Activated naive CD8-positive, alpha-beta T cell treated with anti-CD3 and anti-CD28 coated beads, Interleukin-2, amount 50 U/mL, for 24 hours (primary cell): ENCODE measurements at regions not wholly inside any gene's neighbourhood (a gene's known extent, or its start where the extent isn't known, plus 50 kb on each side); places are given as distances from the start of the nearest gene placed in this dataset.
A peak's percentile ranks its signal among the peaks of the same experiment; 100 is the strongest.
"Not testable (repeated sequence)": the region's sequence is repeated elsewhere in the genome, so short reads cannot be mapped to it uniquely, and the experiment has no call there.

ENCODE experiments used
- ATAC-seq: fragments of 150-1000 bp; cut with Tn5 transposase; one replicate; pipeline ENCODE4 v1.10.0; 2021
- DNase-seq: peaks from one replicate; pipeline ENCODE4 v3.0.0; 2021
- H3K27ac Mint-ChIP-seq: one replicate; pipeline ENCODE4 v1.8.0; 2021; ENCODE audit warnings: mild to moderate bottlenecking, mixed read lengths
- H3K27me3 Mint-ChIP-seq: one replicate; pipeline ENCODE4 v1.8.0; 2021; ENCODE audit warnings: mixed read lengths
- H3K36me3 Mint-ChIP-seq: one replicate; pipeline ENCODE4 v1.8.0; 2021; ENCODE audit warnings: low read depth, mixed read lengths
- H3K4me1 Mint-ChIP-seq: one replicate; pipeline ENCODE4 v1.8.0; 2021; ENCODE audit warnings: mixed read lengths
- H3K4me3 Mint-ChIP-seq: one replicate; pipeline ENCODE4 v1.8.0; 2021; ENCODE audit warnings: mild to moderate bottlenecking, moderate library complexity, mixed read lengths
- H3K9me3 Mint-ChIP-seq: one replicate; pipeline ENCODE4 v1.8.0; 2021; ENCODE audit warnings: mixed read lengths

DNA sequence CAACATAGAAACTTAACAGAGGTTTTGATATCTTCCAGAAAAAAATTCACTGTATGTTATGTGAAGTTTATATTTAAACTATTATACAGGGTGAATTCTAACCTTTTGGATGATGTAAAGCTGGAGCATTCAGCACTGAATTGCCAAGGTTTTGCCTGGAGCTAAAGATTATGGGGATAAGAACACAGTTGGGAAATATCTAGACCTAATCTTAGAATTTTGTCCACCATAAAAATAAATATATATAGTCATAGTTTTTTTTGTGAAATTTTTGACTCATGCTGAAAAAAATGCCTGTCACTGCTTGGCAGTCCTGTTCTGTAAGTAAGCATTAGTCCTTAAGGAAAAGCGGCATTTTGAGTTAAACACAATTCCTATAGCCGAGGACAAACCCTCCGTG is 339.3 kb upstream of the TMEFF2 start:
- DNase-seq = no peak

DNA sequence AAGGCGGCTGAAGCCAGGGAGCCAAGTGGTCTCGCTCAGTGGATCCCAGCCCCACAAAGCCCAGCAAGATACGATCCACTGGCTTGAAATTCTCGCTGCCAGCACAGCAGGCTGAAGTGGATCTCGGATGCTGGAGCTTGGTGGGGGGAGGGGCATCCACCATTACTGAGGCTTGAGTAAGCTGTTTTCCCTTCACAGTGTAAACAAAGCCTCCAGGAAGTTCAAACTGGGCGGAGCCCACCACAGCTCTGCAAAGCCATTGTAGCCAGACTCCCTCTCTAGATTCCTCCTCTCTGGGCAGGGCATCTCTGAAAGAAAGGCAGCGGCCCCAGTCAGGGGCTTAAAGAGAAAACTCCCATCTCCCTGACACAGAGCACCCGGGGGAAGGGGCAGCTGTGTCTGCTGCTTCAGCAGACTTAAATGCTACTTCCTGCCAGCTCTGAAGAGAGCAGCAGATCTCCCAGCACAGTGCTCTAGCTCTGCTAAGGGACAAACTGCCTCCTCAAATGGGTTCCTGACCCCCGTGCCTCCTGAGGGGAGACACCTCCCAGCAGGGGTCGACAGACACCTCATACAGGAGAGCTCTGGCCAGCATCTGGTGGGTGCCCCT is 330.0 kb upstream of the TMEFF2 start:
- not testable (repeated sequence) for H3K9me3 Mint-ChIP-seq, ATAC-seq, DNase-seq, H3K36me3 Mint-ChIP-seq, H3K27ac Mint-ChIP-seq, H3K4me3 Mint-ChIP-seq, H3K4me1 Mint-ChIP-seq, H3K27me3 Mint-ChIP-seq

More for the DNA sequence above, 339.3 kb upstream of the TMEFF2 start:
- H3K27ac Mint-ChIP-seq = no peak overlapping the region
- no peaks in the 10 kb centered on the region for H3K36me3 Mint-ChIP-seq
- H3K9me3 Mint-ChIP-seq = no peaks in the 10 kb centered on the region
- no peak for ATAC-seq
- H3K4me3 Mint-ChIP-seq = no peak overlapping the region
- H3K4me1 Mint-ChIP-seq = no peaks in the 10 kb centered on the region
- no peaks in the 10 kb centered on the region for H3K27me3 Mint-ChIP-seq

DNA sequence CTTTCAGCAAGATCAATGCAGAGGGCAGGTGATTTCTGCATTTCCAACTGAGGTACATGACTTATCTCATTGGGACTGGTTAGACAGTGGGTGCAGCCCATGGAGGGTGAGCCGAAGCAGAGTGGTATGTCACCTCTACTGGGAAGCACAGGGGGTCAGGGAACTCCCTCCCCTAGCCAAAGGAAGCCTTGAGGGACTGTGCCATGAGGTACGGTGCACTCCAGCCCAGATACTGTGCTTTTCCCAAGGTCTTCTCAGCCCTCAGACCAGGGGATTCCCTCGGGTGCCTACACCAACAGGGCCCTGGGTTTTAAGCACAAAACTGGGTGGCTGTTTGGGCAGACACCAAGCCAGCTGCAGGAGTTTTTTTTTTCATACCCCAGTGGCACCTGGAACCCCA is 329.5 kb upstream of the TMEFF2 start:
- H3K27me3 Mint-ChIP-seq, H3K4me1 Mint-ChIP-seq, H3K36me3 Mint-ChIP-seq, H3K27ac Mint-ChIP-seq, H3K9me3 Mint-ChIP-seq, DNase-seq, ATAC-seq, H3K4me3 Mint-ChIP-seq: not testable (repeated sequence)

DNA sequence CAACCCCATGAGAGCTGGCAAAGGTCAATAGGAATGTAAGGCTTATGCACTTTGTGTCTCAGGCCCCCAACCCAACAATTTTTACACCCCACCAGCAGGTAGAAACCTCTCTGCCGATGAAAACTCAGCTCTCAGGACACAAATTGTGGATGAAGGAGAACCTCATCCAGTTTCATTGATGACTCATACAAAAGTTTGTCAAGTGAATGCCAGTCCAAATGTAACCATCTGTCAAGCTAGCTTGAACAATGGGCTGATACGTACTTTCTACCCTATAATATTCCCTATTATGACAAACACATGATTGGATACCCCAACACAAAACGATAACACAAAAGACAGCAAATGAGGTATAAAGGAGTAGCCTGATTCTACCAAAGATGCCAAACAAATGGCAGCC is 321.2 kb upstream of the TMEFF2 start:
- Mint-ChIP-seq H3K4me3 (no peak overlapping the region), H3K4me1 (no peaks in the 10 kb centered on the region), H3K9me3 (no peaks in the 10 kb centered on the region), H3K27ac (no peak overlapping the region), H3K27me3 (no peaks in the 10 kb centered on the region), H3K36me3 (no peaks in the 10 kb centered on the region)
- ATAC-seq = no peak
- DNase-seq = no peak

DNA sequence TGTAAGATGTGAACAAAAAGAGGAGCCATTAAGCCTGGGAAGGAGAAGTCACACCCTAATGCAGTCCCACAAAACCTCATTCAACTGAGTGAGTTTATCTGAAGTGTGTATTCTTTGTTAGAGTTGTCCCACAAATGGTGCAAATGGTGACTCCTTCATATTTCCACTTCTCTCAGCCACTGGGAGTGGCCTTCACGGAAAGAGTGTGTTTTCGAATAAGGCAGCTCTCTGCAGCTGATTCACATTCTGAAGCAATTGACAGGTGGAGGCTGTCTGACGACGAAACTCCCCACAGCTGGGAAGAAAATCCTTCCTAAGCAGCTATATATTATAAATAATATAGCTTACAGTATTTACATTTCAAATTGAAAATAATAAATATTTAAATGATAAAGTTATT is 318.8 kb upstream of the TMEFF2 start:
- no peaks in the 10 kb centered on the region for H3K9me3 Mint-ChIP-seq
- no peak for ATAC-seq
- H3K4me3 Mint-ChIP-seq = no peak overlapping the region
- H3K4me1 Mint-ChIP-seq = no peaks in the 10 kb centered on the region
- no peaks in the 10 kb centered on the region for H3K36me3 Mint-ChIP-seq
- no peaks in the 10 kb centered on the region for H3K27me3 Mint-ChIP-seq
- H3K27ac Mint-ChIP-seq = no peak overlapping the region
- no peak for DNase-seq

DNA sequence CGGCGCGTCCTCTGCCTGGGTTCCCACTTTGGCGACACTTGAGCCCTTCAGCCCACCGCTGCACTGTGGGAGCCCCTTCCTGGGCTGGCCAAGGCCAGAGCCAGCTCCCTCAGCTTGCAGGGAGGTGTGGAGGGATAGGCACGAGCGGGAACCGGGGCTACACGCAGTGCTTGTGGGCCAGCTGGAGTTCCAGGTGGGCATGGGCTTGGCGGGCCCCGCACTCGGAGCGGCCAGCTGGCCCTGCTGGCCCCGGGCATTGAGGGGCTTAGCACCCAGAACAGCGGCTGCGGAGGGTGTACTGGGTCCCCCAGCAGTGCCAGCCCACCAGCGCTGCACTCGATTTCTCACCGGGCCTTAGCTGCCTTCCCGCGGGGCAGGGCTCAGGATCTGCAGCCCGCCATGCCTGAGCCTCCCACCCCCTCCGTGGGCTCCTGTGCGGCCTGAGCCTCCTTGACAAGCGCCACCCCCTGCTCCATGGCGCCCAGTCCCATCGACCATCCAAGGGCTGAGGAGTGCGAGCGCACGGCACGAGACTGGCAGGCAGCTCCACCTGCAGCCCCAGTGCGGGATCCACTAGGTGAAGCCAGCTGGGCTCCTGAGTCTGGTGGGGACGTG is 313.2 kb upstream of the TMEFF2 start:
- H3K9me3 Mint-ChIP-seq, H3K36me3 Mint-ChIP-seq: not testable (repeated sequence)

DNA sequence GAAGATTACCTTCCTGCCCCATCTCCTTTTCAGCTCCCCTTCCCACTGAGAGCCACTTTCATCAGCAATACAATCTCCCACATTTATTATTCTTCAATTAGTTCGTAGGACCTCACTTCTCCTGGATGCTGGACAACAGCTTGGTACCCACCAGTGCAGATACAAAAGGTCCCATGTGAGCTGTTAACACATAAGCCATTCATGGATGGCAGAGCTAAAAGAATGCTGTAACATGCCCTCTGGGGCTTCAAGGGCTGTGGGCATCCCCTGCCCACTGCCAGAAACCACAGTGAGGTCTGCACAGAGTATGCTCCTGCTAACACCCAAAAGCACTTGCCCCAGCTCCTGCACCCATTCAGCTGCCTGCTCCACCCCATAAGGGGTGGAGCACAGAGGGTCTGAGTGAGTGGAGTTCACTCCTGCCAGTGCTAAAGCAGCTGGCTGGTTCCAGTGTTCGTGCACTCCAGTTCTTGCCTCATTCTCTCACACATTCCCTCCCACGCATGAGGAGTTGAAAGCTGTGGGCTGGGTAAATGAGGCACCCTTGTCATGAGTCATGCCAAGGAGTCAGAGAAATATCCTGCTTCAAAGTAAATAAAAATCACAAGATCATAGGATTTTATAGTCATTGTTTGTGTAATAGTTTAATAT is 305.9 kb upstream of the TMEFF2 start:
- Mint-ChIP-seq H3K27ac (no peak overlapping the region), H3K27me3 (no peaks in the 10 kb centered on the region), H3K4me1 (no peaks in the 10 kb centered on the region), H3K36me3 (no peaks in the 10 kb centered on the region), H3K4me3 (no peak overlapping the region), H3K9me3 (no peaks in the 10 kb centered on the region)
- DNase-seq = peak; percentile 4
- ATAC-seq = peak; percentile 90

More for the DNA sequence above, 313.2 kb upstream of the TMEFF2 start:
- H3K4me1 Mint-ChIP-seq, H3K27ac Mint-ChIP-seq, H3K4me3 Mint-ChIP-seq, DNase-seq, ATAC-seq, H3K27me3 Mint-ChIP-seq: not testable (repeated sequence)

DNA sequence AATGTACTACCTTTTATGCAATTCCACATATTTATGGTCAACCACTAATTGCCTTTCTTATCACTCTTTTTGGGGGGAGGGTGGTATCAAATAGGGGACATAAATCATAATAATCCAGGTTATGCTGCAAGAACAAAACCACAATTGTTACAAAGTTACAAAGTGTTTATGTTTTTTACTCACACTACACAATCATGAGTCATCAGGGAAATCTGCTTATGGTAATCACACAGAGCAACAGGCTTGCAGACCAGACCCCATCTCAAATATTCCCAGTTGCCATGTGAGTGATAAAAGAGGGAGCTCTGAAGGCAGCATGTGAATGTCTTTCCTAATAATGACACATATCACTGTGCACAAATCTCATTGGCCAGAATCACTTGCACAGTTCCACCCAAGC is 304.7 kb upstream of the TMEFF2 start:
- H3K27ac Mint-ChIP-seq = no peak overlapping the region
- ATAC-seq (no peak), DNase-seq (no peak)
- H3K36me3 Mint-ChIP-seq = no peaks in the 10 kb centered on the region
- H3K9me3 Mint-ChIP-seq = no peaks in the 10 kb centered on the region
- no peaks in the 10 kb centered on the region for H3K27me3 Mint-ChIP-seq
- no peak overlapping the region for H3K4me3 Mint-ChIP-seq
- no peaks in the 10 kb centered on the region for H3K4me1 Mint-ChIP-seq

DNA sequence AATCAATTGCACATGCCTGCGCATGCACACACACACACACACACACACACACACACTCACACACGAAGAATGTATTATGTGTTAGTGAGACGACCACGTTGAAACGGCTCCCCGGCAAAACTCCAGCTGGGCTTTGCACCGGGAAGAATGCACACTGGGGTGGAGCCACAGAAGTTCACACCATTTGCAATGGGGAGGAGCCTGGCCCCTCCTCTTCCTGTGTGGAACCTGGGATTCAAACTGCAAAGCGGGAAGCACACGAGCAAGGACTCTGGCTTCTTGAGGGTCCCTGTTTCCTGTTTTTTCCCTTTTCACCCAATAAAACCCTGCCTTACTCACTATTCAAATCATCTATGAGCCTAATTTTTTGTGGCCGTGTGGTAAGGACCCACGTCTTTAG is 304.0 kb upstream of the TMEFF2 start:
- Mint-ChIP-seq H3K9me3 (no peaks in the 10 kb centered on the region), H3K4me3 (no peak overlapping the region), H3K36me3 (no peaks in the 10 kb centered on the region), H3K27ac (no peak overlapping the region), H3K4me1 (no peaks in the 10 kb centered on the region), H3K27me3 (no peaks in the 10 kb centered on the region)
- ATAC-seq (no peak), DNase-seq (no peak)

DNA sequence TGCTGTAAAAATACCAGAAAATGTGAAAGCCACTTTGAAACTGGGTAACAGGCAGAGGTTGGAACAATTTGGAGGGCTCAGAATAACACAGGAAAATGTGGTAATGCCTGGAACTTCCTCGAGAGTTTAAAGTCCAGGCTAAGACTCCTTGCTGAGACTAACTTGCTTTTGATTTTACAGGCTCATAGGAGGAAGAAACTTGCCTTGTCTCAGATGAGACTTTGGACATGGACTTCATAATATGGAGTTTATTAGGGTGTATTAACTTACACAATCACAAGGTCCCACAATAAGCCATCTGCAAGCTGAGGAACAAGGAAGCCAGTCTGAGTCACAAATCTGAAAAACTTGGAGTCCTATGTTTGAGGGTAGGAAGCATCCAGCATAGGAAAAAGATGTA is 293.4 kb upstream of the TMEFF2 start:
- not testable (repeated sequence) for DNase-seq, H3K9me3 Mint-ChIP-seq, H3K4me3 Mint-ChIP-seq, H3K4me1 Mint-ChIP-seq, ATAC-seq, H3K27me3 Mint-ChIP-seq, H3K27ac Mint-ChIP-seq, H3K36me3 Mint-ChIP-seq

DNA sequence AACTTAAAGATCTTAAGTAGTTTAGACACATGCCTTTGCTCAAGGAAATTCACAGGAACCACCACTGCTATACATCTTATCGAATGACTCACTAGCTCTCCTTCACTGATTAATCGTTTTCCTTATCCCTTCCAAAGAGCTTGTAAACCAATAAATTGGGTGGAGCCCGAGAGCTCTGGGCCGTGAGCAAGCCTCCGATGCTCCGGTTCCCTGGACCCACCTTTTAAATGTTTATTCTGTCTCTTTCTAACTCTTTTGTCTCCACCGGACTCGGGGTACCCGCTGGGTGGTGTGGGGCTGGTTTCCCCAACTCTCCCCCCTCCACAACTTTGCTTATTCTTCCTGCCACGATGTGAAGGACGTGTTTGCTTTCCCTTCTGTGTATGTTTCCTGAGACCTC is 292.9 kb upstream of the TMEFF2 start:
- Mint-ChIP-seq H3K36me3 (no peaks in the 10 kb centered on the region), H3K27me3 (no peaks in the 10 kb centered on the region), H3K4me1 (no peaks in the 10 kb centered on the region), H3K9me3 (peaks cover 7% of the 10 kb centered on the region), H3K27ac (no peak overlapping the region), H3K4me3 (no peak overlapping the region)
- DNase-seq (no peak), ATAC-seq (no peak)

DNA sequence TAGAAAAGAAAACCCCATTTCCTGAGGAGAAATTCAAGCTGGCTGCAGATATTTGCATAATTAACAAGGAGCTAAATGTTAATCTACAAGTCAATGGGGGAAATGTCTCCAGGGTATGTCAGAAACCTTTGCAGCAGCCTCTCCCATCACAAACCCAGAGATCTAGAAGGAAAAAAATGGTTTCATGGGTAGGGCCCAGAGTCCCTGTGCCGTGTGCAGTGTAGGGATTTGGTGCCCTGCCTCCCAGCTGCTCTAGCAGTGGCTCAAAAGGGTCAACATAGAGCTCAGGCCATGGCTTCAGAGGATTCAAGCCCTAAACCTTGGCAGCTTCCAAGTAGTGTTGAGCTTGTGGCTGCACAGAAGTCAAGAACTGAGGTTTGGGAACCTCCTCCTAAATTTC is 290.2 kb upstream of the TMEFF2 start:
- H3K4me1 Mint-ChIP-seq = no peaks in the 10 kb centered on the region
- no peaks in the 10 kb centered on the region for H3K27me3 Mint-ChIP-seq
- peaks cover 7% of the 10 kb centered on the region for H3K9me3 Mint-ChIP-seq
- no peak overlapping the region for H3K27ac Mint-ChIP-seq
- ATAC-seq (no peak), DNase-seq (no peak)
- no peak overlapping the region for H3K4me3 Mint-ChIP-seq
- H3K36me3 Mint-ChIP-seq = no peaks in the 10 kb centered on the region

DNA sequence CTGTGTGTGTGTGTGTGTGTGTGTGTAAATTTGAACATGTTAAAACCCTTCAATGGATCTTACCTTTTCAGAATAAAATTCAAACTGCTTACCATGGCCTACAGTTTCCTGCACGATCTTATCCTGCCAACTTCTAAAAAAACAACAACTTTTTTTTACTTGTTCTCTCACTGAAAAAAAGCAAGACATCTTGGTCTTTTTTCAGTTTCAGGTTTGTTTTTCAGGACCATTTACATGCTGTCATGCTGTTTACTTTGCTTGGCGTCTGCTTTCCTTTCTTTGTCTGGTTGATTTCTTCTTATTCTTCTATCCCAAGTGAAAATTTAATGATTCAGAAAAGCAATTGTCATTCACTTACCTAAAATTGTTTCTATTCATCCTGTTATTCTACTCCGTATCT is 286.3 kb upstream of the TMEFF2 start:
- no peaks in the 10 kb centered on the region for H3K4me1 Mint-ChIP-seq
- DNase-seq (no peak), ATAC-seq (no peak)
- no peak overlapping the region for H3K27ac Mint-ChIP-seq
- H3K4me3 Mint-ChIP-seq = no peak overlapping the region
- no peaks in the 10 kb centered on the region for H3K36me3 Mint-ChIP-seq
- H3K9me3 Mint-ChIP-seq = peaks cover 8% of the 10 kb centered on the region
- H3K27me3 Mint-ChIP-seq = no peaks in the 10 kb centered on the region

DNA sequence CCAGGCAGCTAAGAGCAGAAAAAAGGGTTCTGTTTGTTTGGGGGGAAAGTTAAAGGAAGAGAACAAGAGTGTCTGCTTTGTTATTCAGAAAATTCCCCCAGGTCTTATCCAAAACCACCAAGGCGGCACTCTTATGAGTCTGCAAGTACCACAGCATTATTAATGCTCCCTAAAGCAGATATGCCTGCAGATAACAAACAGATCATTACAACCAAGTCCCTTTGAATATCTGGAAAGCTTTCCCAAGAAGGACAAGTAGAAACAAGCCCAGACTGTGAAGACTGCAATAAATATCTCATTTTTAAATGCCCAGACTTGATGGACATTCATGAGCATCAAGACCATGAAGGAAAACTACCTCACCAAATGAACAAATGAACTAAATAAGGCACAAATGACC is 278.6 kb upstream of the TMEFF2 start:
- Mint-ChIP-seq H3K27me3 (no peaks in the 10 kb centered on the region), H3K4me3 (no peak overlapping the region), H3K4me1 (no peaks in the 10 kb centered on the region), H3K9me3 (peaks cover 15% of the 10 kb centered on the region), H3K36me3 (no peaks in the 10 kb centered on the region), H3K27ac (no peak overlapping the region)
- DNase-seq (no peak), ATAC-seq (no peak)

DNA sequence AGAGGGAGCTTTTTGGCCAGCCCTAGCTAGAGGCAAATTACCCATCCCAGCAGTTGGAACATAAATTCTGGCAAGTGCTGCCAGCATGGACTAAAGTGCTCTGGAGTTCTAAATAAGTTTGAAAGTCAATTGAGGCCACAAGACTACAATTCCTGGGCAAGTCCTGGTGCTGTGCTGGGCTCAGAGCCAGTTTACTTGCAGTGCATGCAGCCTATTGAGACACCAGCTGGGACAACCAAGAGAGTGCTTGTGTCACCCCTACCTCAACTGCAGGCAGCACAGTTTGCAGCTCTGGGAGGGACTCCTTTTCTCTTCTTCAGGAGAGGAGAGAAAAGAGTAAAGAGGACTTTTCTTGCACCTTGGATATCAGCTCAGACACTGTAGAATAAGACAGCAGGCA is 277.2 kb upstream of the TMEFF2 start:
- no peak overlapping the region for H3K4me3 Mint-ChIP-seq
- no peak overlapping the region for H3K27ac Mint-ChIP-seq
- ATAC-seq (no peak), DNase-seq (no peak)
- no peaks in the 10 kb centered on the region for H3K27me3 Mint-ChIP-seq
- H3K9me3 Mint-ChIP-seq = peaks cover 15% of the 10 kb centered on the region
- no peaks in the 10 kb centered on the region for H3K36me3 Mint-ChIP-seq
- H3K4me1 Mint-ChIP-seq = no peaks in the 10 kb centered on the region
